ENCODE measurements at regions not wholly inside any gene's neighbourhood (a gene's known extent, or its start where the extent isn't known, plus 50 kb on each side); places are given as distances from the start of the nearest gene placed in this dataset.

GRCh38 chr5:145101246-145101645 is 733.9 kb downstream of the PRELID2 start:
- H3K4me3 ChIP-seq (ENCODE audit: low read depth, low read length) = no peak overlapping the region
- peak; percentile 39 for TF ChIP-seq CTCF (IDR thresholded peaks at IDR 0.05; ENCODE audit: insufficient read depth, low read depth, low read length, missing control alignments)
- DNase-seq (ENCODE audit: low read depth) = peak; percentile 8

GRCh38 chr5:145090115-145090514 is 745.0 kb downstream of the PRELID2 start:
- H3K4me3 ChIP-seq (ENCODE audit: low read depth, low read length) = no peak overlapping the region
- TF ChIP-seq CTCF (IDR thresholded peaks at IDR 0.05; ENCODE audit: insufficient read depth, low read depth, low read length, missing control alignments) = no peak
- DNase-seq (ENCODE audit: low read depth) = no peak

GRCh38 chr5:145084834-145085233 is 750.3 kb downstream of the PRELID2 start:
- TF ChIP-seq CTCF (IDR thresholded peaks at IDR 0.05; ENCODE audit: insufficient read depth, low read depth, low read length, missing control alignments) = no peak
- DNase-seq (ENCODE audit: low read depth) = no peak
- no peak overlapping the region for H3K4me3 ChIP-seq (ENCODE audit: low read depth, low read length)

- no peak for DNase-seq (ENCODE audit: low read depth)
- H3K4me3 ChIP-seq (ENCODE audit: low read depth, low read length) = no peak overlapping the region
- TF ChIP-seq CTCF (IDR thresholded peaks at IDR 0.05; ENCODE audit: insufficient read depth, low read depth, low read length, missing control alignments) = no peak
Measured at GRCh38 chr5:145077028-145077427, 758.1 kb downstream of the PRELID2 start.

GRCh38 chr5:145076040-145076439 is 759.1 kb downstream of the PRELID2 start:
- DNase-seq (ENCODE audit: low read depth) = no peak
- TF ChIP-seq CTCF (IDR thresholded peaks at IDR 0.05; ENCODE audit: insufficient read depth, low read depth, low read length, missing control alignments) = no peak
- H3K4me3 ChIP-seq (ENCODE audit: low read depth, low read length) = no peak overlapping the region

GRCh38 chr5:145072889-145073288 is 762.3 kb downstream of the PRELID2 start:
- no peak overlapping the region for H3K4me3 ChIP-seq (ENCODE audit: low read depth, low read length)
- TF ChIP-seq CTCF (IDR thresholded peaks at IDR 0.05; ENCODE audit: insufficient read depth, low read depth, low read length, missing control alignments) = no peak
- no peak for DNase-seq (ENCODE audit: low read depth)

GRCh38 chr5:145068721-145069120 is 766.4 kb downstream of the PRELID2 start:
- H3K4me3 ChIP-seq (ENCODE audit: low read depth, low read length) = no peak overlapping the region
- TF ChIP-seq CTCF (IDR thresholded peaks at IDR 0.05; ENCODE audit: insufficient read depth, low read depth, low read length, missing control alignments) = no peak
- DNase-seq (ENCODE audit: low read depth) = no peak
